RPMI7951 (cell line): ENCODE measurements at regions not wholly inside any gene's neighbourhood (a gene's known extent, or its start where the extent isn't known, plus 50 kb on each side); places are given as distances from the start of the nearest gene placed in this dataset.
"Not testable (repeated sequence)": the region's sequence is repeated elsewhere in the genome, so short reads cannot be mapped to it uniquely, and the experiment has no call there.

Experiments
- DNase-seq: peaks from one replicate; pipeline ENCODE4 v3.0.0-alpha.2; 2012; ENCODE audit warnings: low read depth

DNA sequence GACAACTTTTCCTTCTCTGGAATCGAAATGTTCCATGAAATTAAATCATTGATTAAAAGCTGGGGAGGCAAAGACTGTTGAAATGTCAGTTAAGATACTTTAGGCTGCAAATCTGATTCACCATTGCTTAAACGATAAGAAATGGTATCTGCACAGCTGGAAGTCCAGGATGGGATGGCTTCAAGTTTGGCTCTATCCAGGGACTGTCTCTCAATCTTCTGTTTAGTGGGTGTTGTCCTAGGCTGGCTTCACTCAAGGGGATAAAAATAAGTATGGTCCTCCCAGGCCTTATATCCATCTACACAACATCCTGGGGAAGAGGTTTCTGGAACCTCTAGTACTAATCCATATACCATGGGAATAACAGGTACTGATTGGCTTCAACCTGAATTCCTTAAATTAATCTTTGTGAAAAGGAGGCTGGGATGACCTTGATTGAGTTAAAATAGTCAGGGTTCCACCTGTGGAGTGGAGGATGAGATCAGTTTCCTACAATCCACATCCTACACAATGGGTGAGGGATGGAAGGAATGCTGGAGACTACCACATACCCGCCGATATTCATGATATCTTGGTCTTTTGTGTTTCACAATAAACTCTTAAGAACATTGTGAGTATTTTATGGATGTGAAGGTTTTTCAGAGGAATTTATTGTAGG lies 156.0 kb upstream of the L3MBTL4 start:
- no peak for DNase-seq

GRCh38 chr18:6571239-6571602 lies 156.5 kb upstream of the L3MBTL4 start:
- DNase-seq: no peak

DNA sequence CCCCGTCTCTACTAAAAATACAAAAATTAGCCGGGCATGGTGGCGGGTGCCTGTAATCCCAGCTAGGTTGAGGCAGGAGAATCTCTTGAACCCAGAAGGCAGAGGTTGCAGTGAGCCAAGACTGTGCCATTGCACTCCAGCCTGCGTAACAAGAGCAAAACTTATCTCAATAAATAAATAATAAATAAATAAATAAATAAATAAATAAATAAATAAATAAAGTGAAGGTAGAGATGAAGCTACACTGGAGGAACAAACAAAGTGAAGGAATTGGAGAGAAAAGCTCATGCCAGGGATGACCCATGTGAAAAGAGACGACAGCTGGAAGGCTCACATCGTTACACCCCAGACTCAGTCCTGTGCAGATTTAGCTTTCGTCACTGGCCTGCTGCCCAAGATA lies 157.3 kb upstream of the ARHGAP28 start:
- DNase-seq: not testable (repeated sequence)

- no peak for DNase-seq
Measured at GRCh38 chr18:6574631-6575030, 154.9 kb upstream of the ARHGAP28 start.

DNA sequence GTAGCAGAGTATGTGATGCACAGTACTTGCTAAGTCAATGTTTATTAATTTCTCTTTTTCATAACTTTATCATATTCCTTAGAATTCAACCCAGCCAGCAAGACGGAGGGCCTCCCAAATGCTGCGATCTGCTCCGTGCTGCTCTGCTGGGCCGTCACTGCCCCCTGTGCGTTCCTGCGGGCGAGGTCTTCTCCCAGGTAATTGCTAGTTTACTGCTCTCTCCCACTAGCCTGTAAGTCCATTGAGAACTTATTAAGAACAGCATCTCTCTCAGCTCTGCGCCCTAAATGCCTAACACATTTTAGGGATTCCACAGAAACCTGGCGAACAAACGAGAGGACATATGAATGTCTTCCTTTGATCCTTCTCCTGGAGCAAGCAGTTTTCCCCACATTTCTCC lies 153.6 kb upstream of the ARHGAP28 start:
- DNase-seq: no peak

GRCh38 chr18:6576718-6577375 lies 152.7 kb upstream of the ARHGAP28 start:
- DNase-seq: no peak

GRCh38 chr18:6578686-6579085 lies 150.8 kb upstream of the ARHGAP28 start:
- DNase-seq: no peak

GRCh38 chr18:6579486-6579885 lies 150.0 kb upstream of the ARHGAP28 start:
- DNase-seq: no peak

GRCh38 chr18:6580401-6580800 lies 149.1 kb upstream of the ARHGAP28 start:
- no peak for DNase-seq

- no peak for DNase-seq
Measured at GRCh38 chr18:6589923-6590322, 139.6 kb upstream of the ARHGAP28 start.

DNA sequence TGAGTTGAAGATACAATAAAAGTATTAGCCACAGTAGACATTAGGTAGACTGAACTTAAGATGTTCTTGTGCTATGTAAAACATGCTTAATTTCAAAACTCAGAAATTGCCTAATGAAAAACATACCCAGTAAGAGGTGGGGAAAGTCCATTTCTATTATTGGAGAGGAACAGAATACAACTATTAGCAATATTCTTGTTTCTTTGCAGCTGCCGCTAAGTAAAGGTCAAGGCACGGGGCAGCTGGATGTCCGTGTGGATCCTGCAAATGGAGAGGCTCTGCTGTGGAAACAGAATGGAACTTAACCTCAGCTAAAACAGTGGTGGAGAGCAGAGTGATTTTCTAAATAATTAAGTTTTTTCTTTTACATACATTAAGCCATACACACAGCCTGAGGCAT lies 139.2 kb upstream of the ARHGAP28 start:
- DNase-seq: no peak

DNA sequence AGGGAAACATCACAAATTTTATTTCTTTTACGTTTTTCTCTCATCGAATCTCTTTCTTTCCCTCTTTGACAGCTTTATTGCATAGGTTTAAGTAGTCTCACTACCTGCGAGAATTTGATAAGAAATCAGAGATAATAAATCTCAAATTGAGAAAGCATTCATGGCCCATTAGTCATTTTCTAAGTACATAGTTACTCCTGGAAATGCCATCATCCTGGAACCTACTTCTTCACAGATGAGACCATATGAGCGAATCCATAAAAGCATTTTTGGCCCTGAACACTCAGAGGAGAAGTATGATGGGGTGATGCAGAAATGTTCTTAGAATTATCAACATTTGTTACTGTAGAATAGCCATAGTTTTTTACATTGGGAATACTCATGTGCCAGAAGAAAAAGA lies 138.0 kb upstream of the ARHGAP28 start:
- DNase-seq: no peak

- DNase-seq: no peak
Measured at GRCh38 chr18:6592522-6592921, 137.0 kb upstream of the ARHGAP28 start.

- DNase-seq: no peak
Measured at GRCh38 chr18:6593142-6593885, 136.2 kb upstream of the ARHGAP28 start.

- DNase-seq: no peak
Measured at GRCh38 chr18:6595666-6596065, 133.8 kb upstream of the ARHGAP28 start.

- no peak for DNase-seq
Measured at GRCh38 chr18:6598657-6599056, 130.9 kb upstream of the ARHGAP28 start.

- DNase-seq: no peak
Measured at GRCh38 chr18:6600667-6601167, 128.8 kb upstream of the ARHGAP28 start.

DNA sequence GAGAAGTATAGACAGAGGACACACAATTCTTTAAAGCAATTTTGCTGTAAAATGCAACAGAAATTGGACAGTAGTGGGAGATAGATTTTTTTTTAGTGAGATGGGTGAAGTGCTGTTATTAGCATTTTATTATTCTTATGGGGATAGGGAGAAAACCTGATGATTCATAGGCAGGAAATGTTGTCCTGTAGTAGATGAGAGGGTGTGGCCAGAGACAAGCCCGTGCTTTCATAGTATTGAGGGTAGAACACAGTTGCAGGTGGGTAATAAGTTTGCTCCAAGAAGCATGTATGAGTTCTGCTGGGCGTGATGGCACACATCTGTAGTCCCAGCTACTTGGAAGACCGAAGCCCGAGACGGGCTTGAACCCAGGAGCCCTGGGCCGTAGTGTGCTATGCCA lies 128.3 kb upstream of the ARHGAP28 start:
- DNase-seq: no peak

GRCh38 chr18:6602365-6602764 lies 127.2 kb upstream of the ARHGAP28 start:
- no peak for DNase-seq

DNA sequence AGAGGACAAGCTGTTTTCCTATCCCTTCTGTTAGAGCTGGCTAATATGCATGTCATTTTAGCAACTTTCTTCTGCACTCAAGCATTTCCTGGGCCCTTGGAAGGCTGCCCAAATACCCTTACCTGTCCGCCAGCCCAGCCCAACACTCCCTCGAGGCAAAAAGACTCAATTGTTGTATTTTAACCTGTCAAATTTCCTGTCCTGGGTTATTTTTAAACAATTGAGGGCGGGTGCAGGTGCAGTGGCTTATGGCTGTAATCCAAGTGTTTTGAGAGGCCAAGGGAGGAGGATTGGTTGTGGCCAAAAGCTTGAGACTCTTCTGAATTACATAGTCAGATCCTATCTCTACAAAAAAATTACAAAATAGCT lies 125.0 kb upstream of the ARHGAP28 start:
- DNase-seq: no peak

DNA sequence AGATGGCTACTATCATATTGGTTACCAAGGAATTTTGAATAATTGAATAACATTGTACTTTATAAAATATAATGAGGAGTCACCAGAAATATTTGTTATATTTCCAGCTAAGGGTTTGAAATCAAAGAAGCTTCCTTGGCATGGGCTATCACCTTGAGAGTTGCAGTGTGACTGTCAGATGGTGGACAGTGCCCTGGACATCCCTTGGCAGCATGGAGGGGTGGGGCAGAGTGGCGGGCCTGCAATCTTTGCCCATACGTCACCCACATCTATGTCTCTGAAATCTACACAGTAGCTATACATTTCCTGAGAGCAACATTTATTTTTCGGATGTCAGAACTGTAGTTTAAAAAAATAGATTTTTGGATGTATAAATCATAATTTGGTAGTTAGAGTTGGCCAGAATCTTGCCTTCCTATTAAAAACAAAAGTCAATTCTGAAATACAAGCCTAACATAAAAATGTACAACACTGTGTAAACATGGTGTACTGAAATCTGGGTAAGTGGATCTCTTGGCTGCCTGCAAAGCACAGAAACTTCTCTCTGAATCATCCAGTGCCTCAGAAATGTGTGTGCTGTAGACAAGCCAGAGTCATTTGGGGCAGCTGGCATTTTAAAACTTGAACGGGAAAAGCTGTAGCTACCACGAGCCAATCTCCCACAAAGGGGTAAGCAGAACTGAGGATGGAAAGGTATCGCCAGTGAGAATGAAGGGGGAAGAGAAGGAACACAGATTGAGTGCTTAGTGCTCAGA lies 124.2 kb upstream of the ARHGAP28 start:
- DNase-seq: no peak

GRCh38 chr18:6606411-6607085 lies 123.0 kb upstream of the ARHGAP28 start:
- DNase-seq: no peak
